Psoas muscle (tissue), 7 donors: ENCODE measurements at regions not wholly inside any gene's neighbourhood (a gene's known extent, or its start where the extent isn't known, plus 50 kb on each side); places are given as distances from the start of the nearest gene placed in this dataset.

ENCODE experiments used
- ATAC-seq, 4 donors: fragments of 200-7000 bp; cut with Tn5 transposase; one replicate each; pipeline ENCODE4 v1.9.1; 2020; ENCODE audit warnings: moderate library complexity in 3 of 4, mild to moderate bottlenecking in 2 of 4
- DNase-seq, 2 donors: peaks; one replicate each; pipeline ENCODE4 v3.0.0-alpha.2; 2020
- H3K27ac ChIP-seq: fragments of 200-600 bp; one replicate; pipeline ENCODE4 v1.8.0; 2022
- H3K27me3 ChIP-seq, 3 donors: fragments of 200-600 bp in 1 of 3; one replicate each; pipeline versions ENCODE4 v1.6.1 to v1.8.0; 2013 to 2022; ENCODE audit warnings: low read length in 2 of 3, mild to moderate bottlenecking in 2 of 3, moderate library complexity in 1 of 3; ENCODE audit not compliant: insufficient read depth in 3 of 3
- H3K36me3 ChIP-seq, 2 donors: fragments of 200-600 bp in 1 of 2; one replicate each; pipeline versions ENCODE4 v1.6.1 to v1.8.0; 2013 to 2022; ENCODE audit warnings: low read depth in 1 of 2, mild to moderate bottlenecking in 1 of 2, moderate library complexity in 1 of 2; ENCODE audit not compliant: insufficient read depth in 1 of 2
- H3K4me1 ChIP-seq: fragments of 200-600 bp; one replicate; pipeline ENCODE4 v1.8.0; 2022
- H3K4me3 ChIP-seq: fragments of 200-600 bp; one replicate; pipeline ENCODE4 v1.8.0; 2022; ENCODE audit warnings: mild to moderate bottlenecking
- H3K9me3 ChIP-seq: fragments of 200-600 bp; one replicate; pipeline ENCODE4 v1.8.0; 2022
- WGBS, 3 donors: extraction: QIAGEN DNeasy Blood & Tissue Kit; methylation state at CpG; one replicate each; pipeline versions ENCODE4 v1.1.6 to v1.1.7; 2013; 5-methylcytosine and 5-hydroxymethylcytosine counted together
- intact Hi-C, 2 donors: fragments of 100-400 bp; cut with DNase I; formaldehyde crosslinking; loops; one replicate each; pipeline versions ENCODE4 v1.11.0 to v1.14.2; 2022
- TF ChIP-seq, protein P1 (sequence below): fragments of 200-600 bp; IDR thresholded peaks from one replicate; pipeline ENCODE4 v1.8.0; 2022; ENCODE audit warnings: antibody characterized with exemption
- donor health status: healthy with polysubstance abuse.
- donor health status: DM: no; HTN: no; CAD: no; lungs with moderate emphysema.
- donor health status: Bipolar disorder and iron deficiency.
- donor health status: healthy.
- donor health status: DM: yes; HTN: yes; CAD: no.
- donor health status: DM: no; HTN: no; CAD: no.
- donor health status: DM: yes; HTN: yes; CAD: no.

DNA sequence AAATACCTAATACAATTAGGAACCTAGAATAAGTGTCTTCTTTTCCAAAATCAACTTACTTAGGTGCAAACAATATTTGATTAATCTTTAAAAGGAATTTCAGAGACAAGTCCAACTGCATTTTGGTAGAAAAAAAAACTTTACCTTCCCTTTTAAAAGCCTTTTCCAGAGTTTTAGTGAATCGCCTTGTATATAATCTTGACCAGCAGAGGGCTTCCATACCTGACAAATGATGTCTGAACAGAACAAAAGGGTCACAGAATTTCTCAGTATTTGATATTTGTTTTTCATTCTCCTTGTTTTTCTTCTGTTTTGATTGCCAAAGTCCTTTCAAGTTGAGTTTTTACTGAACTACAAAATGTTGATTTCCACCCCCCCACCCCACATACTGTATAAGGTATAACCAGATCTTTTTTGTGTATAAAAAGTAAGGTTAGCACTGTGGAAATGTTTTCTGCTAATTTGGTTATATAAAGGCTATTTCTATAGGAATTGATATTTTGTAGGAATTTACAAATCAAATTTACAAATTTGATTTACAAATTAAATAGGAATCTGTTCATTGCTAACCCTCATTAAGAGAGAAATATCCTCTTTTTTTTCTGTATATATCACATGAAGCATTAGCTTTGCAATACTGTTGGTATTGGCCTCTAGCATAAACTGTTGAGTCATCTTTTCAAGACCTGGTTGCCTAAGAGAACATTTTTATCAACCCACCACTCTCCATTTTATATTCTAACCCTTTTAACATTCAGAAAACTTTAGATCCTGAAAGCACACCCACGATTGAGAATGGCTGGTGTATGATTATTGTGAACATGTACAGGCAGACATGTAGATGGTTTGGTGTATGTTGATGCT, 464.1 kb upstream of the RARB start:
- Histone ChIP-seq H3K27ac (no peak overlapping the region), H3K9me3 (no peaks in the 10 kb centered on the region), H3K27me3 (no peaks in the 10 kb centered on the region), H3K36me3 (no peaks in the 10 kb centered on the region), H3K4me3 (no peak overlapping the region), H3K4me1 (no peaks in the 10 kb centered on the region)
- ATAC-seq: no peak
- 60 to 75% (median 68%) methylated on average over 2 of the region's 2 CpGs for WGBS, 3 donors
- intact Hi-C loops: loop anchor here (5.0 to 10.0 kb wide), 3 partner anchors 68 to 628 kb away; partner anchors contain the start of gene RARB (in 1 of the 2)
- DNase-seq: no peak
- TF ChIP-seq, protein P1, sequence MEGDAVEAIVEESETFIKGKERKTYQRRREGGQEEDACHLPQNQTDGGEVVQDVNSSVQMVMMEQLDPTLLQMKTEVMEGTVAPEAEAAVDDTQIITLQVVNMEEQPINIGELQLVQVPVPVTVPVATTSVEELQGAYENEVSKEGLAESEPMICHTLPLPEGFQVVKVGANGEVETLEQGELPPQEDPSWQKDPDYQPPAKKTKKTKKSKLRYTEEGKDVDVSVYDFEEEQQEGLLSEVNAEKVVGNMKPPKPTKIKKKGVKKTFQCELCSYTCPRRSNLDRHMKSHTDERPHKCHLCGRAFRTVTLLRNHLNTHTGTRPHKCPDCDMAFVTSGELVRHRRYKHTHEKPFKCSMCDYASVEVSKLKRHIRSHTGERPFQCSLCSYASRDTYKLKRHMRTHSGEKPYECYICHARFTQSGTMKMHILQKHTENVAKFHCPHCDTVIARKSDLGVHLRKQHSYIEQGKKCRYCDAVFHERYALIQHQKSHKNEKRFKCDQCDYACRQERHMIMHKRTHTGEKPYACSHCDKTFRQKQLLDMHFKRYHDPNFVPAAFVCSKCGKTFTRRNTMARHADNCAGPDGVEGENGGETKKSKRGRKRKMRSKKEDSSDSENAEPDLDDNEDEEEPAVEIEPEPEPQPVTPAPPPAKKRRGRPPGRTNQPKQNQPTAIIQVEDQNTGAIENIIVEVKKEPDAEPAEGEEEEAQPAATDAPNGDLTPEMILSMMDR: peak; percentile 51

DNA sequence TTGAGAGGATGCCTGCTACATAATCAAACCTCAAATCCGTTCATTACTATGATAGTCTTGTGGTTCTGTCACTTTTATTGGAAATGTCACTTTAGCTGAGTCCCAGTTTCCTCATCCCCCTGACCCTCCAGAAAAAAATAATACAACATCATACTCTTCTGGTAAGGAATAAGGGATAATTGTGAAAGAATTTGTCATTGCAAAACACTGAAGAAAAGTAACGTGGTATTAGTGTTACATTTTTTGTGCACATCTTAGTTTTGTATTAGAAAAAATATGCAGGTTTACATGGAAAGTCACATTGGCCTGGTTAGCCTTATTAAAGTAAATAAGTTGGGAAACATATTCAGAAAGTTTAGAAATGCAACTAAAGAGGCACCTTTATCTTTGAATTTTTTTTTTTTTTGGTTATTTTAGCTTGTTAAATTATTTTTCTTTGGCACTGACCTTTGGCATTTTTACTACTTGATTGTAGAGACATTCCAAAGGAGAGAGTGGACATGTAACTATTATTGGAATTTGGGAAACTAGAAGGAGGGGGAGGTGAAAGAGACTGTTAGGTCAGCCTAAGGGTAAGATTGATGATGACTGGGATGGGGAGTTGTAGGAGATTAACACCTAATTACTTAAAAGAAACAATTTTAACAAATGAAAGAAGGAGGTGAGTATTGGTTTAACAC, 462.2 kb upstream of the RARB start:
- no peak overlapping the region for H3K4me3 ChIP-seq
- no peak overlapping the region for H3K27ac ChIP-seq
- DNase-seq (no peak), ATAC-seq (no peak)
- intact Hi-C loops: loop anchor here in 1 of 2 donors (10.0 kb wide), 1 partner anchor 459 kb away; the partner anchor contains the start of gene RARB
- no peaks in the 10 kb centered on the region for H3K4me1 ChIP-seq
- no peaks in the 10 kb centered on the region for H3K9me3 ChIP-seq
- WGBS, 3 donors: 69 to 73% (median 70%) methylated on average over 2 of the region's 2 CpGs
- TF ChIP-seq, protein P1: no peak
- H3K36me3 ChIP-seq: no peaks in the 10 kb centered on the region
- H3K27me3 ChIP-seq: no peaks in the 10 kb centered on the region

DNA sequence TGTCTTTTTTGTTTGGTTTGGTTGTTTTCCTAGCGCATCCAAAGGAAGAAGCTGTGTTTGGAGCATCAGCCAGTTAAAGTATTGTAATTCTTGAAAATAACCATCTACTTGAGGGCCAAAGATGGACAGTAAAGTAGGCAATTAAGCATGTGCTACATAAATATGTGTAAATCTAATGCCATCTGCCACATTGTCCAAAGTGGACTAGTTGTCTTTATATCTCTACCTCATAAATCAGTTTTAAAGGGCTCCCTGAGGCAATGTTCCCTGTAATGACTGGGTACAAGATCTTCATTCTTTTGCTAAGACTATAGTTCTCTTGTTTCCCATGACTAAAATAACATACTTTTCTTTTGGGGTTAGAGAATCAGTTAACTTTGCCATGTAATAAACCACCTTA, 460.0 kb upstream of the RARB start:
- 78 to 93% (median 83%) methylated on average over 1 of the region's 1 CpG for WGBS, 3 donors
- intact Hi-C loops: loop anchor here in 1 of 2 donors (10.0 kb wide), 1 partner anchor 457 kb away; the partner anchor contains the start of gene RARB

DNA sequence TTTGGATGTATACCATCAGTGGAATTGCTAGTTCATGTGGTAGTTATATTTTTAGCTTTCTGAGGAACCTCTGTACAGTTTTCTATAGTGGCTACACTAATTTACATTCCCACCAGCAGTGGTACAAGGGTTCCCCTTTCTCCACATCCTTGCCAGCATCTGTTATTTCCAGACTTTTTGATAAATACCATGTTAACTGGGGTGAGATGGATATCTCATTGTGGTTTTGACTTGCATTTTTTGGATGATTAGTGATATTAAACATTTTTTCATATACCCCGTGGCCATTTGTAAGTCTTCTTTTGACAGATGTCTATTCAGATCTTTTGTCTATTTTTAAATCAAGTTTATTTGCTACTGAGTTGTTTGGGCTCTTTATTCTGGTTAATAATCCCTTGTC, 455.6 kb upstream of the RARB start:
- H3K4me3 ChIP-seq: no peak overlapping the region
- 63 to 72% (median 68%) methylated on average over 1 of the region's 1 CpG for WGBS, 3 donors
- no peaks in the 10 kb centered on the region for H3K27me3 ChIP-seq
- intact Hi-C loops: no loop called here
- no peak for DNase-seq
- no peaks in the 10 kb centered on the region for H3K4me1 ChIP-seq
- no peak for ATAC-seq
- TF ChIP-seq, protein P1: no peak
- H3K27ac ChIP-seq: no peak overlapping the region
- H3K9me3 ChIP-seq: no peaks in the 10 kb centered on the region
- no peaks in the 10 kb centered on the region for H3K36me3 ChIP-seq

More for the DNA sequence above, 460.0 kb upstream of the RARB start:
- no peak overlapping the region for H3K4me3 ChIP-seq
- no peaks in the 10 kb centered on the region for H3K27me3 ChIP-seq
- TF ChIP-seq, protein P1: no peak
- no peak overlapping the region for H3K27ac ChIP-seq
- H3K36me3 ChIP-seq: no peaks in the 10 kb centered on the region
- no peak for ATAC-seq
- H3K4me1 ChIP-seq: no peaks in the 10 kb centered on the region
- H3K9me3 ChIP-seq: no peaks in the 10 kb centered on the region
- no peak for DNase-seq
